ENCODE measurements at regions not wholly inside any gene's neighbourhood (a gene's known extent, or its start where the extent isn't known, plus 50 kb on each side); places are given as distances from the start of the nearest gene placed in this dataset.

- TF ChIP-seq CTCF (IDR thresholded peaks at IDR 0.05) (no peak), POLR2A (IDR thresholded peaks at IDR 0.05) (no peak), EP300 (IDR thresholded peaks at IDR 0.05) (no peak)
Observed at GRCh38 chr13:58043971-58044370, 412.4 kb downstream of the PCDH17 start.
